GM12891 (cell line): ENCODE measurements at regions not wholly inside any gene's neighbourhood (a gene's known extent, or its start where the extent isn't known, plus 50 kb on each side); places are given as distances from the start of the nearest gene placed in this dataset.

Experiments used
- DNase-seq: peaks from one replicate; pipeline ENCODE4 v3.0.0; 2011; ENCODE audit warnings: low spot score; ENCODE audit not compliant: insufficient read length
- FAIRE-seq: peaks from 2 replicates; lab custom pipeline; 2011; peaks lifted over from hg19 to GRCh38; lab: Jason Lieb, UNC
- PAX5 ChIP-seq: IDR thresholded peaks from 2 replicates; pipeline ENCODE4 v1.6.1; 2011; ENCODE audit warnings: low read length, moderate library complexity, mild to moderate bottlenecking; ENCODE audit not compliant: insufficient read depth, severe bottlenecking
- POLR2A ChIP-seq: IDR thresholded peaks from 2 replicates; pipeline ENCODE4 v1.6.1; 2011; ENCODE audit warnings: low read depth, low read length, control low read depth
- POLR2AphosphoS5 ChIP-seq: IDR thresholded peaks from 2 replicates; pipeline ENCODE4 v1.6.1; 2011; ENCODE audit warnings: low read depth, low read length, control low read depth
- POU2F2 ChIP-seq: IDR thresholded peaks from 2 replicates; pipeline ENCODE4 v1.6.1; 2011; ENCODE audit warnings: low read depth, mild to moderate bottlenecking, control low read depth, low read length, moderate library complexity
- SPI1 ChIP-seq: IDR thresholded peaks from 2 replicates; pipeline ENCODE4 v1.6.1; 2011; ENCODE audit warnings: low read depth, low read length, control low read depth
- TAF1 ChIP-seq: IDR thresholded peaks from 2 replicates; pipeline ENCODE4 v1.6.1; 2011; ENCODE audit warnings: low read depth, low read length, control low read depth

DNA sequence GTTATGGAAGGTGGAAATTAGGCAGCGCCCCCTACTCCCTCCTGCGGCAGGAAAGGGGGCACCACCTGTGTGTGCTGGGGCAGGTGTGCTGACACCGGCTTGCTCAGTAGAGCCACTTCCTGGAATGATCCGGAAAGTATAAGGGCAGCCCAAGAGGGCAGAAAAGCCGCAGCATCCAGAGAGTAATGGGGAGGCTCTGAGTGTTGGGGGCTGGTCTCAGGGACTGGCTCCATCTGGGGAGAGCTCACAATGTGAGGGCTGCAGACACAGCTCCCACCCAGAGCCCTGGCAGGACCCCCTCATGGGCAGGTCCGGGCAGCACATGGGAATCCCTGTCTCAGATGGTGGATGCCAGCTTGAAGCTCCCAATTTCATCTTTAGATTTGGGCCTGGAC is 187.6 kb upstream of the C14orf180 start:
- no peak for TF ChIP-seq TAF1
- TF ChIP-seq PAX5, result no peak
- no peak for TF ChIP-seq POLR2AphosphoS5
- TF ChIP-seq SPI1, result no peak
- TF ChIP-seq POLR2A, result no peak
- no peak for TF ChIP-seq POU2F2
- DNase-seq, result no peak
- FAIRE-seq, result no peak

DNA sequence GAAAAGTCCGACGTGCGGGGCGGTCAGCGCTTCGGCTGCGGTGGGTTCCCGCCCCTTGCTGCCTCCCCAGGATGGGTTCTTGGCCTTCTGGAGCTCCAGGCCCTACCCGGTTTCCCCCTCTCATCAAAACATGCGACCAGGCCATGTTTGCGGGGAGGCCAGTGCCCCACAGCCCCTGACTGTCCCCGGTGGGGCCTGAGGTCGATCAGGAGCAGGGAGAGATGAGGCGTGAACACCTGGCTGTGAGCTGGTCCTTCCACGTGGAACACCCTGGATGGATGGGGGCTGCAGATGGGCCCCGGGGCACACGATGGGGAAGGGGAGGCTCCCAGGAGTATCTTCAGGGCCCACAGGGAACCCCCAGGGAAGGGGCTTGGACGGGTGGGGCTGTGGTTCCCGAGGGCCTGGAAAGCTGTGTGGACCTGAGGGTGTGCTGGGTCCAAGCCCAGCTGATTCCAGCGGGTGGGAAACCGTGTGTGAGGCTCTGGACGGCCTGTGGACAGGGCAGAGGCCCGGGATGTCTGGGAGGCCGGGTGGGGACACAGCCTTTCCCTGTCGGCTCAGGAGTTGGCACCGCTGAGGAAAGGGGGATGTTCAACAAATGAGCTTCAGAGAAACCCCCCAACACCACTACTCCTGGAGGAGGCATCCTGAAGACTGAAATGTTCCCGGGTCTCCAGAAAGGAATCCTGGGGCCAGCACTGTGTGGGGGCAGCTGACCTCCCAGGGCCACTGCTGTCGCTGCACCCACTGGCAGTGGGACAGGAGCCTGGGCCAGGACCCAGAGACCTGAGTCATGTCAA is 187.0 kb upstream of the C14orf180 start:
- FAIRE-seq (no peak), DNase-seq (no peak)
- TF ChIP-seq POU2F2, result no peak

DNA sequence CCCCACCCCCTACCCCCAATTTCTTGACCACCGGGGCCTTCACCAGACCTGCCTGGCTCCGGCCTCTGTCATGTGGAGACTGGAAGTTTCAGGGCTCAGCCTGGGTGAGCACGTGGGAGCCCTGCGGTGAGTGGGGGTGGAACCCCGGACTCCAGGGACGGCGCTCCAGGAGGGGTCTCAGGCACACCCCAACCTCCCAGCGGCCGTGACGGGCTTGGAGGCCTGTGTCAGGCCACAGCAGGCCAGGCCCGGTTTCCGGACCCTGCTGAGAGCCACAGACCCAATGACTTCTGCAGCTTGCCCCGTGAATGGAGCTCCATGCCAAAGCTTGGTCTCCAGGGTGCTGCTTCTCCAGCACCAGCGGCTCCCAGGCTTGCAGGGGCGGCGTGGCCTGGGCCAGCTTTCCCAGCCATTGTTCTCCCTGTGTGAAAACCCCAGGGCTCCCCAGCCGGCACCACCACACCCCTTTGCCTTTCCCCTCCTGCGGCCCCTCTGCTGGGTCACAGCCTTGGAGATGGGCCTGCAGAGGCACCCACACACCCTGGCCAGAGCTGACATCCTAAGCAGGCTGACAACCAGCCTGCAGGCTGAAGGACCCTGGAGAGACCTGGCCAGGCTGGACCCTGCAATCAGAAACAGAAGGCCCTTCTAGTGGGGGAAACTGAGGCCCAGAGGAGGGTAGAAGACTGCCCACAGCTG is 186.2 kb upstream of the C14orf180 start:
- DNase-seq (no peak), FAIRE-seq (no peak)
- TF ChIP-seq PAX5, result no peak
- TF ChIP-seq POLR2A, result no peak
- no peak for TF ChIP-seq POLR2AphosphoS5

DNA sequence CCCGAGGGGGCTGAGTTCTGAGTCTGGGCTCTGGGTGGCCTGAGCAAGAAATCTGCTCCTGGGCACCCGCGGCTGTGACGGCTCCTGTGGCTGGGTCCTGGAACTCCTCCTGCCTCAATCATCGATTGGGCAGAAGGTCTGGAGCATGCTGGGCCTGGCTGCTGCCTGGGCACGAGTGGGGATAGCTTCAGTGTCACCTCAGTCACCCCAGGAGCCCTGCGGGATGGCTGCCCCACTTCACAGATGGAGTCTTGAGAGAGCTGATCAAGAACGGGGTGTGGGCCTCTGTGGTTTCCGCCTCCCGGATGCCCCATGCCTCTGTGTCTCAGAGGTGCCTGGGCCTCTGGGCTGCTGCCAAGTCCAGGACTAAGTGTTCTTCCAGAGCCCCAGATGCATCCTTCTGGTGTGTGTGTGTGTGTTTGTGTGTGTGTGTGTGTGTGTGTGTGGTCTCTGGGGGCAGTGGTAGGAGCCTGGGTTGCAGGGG is 185.6 kb upstream of the C14orf180 start:
- FAIRE-seq (peak; percentile 64), DNase-seq (no peak)
- no peak for TF ChIP-seq POLR2A
- no peak for TF ChIP-seq SPI1
- TF ChIP-seq POLR2AphosphoS5, result no peak
- TF ChIP-seq TAF1, result no peak
- TF ChIP-seq PAX5, result no peak
- no peak for TF ChIP-seq POU2F2

DNA sequence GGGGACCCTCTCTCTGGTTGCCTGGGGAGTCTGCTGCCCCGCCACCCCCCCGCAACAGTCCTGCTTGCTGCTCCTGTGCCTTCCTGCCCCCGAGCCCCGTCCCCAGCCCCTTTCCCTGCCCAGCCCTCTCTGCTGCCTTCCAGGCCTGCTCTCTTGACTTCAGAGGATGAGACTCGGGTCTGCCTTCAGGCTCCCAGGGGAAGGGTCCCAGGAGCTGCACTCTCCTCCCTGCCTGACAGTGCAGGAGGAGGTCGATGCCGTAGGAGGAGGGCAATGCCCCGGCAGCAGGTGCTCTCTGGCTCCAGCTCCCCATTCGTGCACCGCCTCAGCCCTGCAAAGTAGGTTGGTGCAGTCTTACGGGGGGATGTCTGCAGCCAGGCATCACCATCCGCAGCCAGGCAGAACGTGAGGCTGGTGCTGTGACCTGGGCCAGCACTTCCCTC is 185.1 kb upstream of the C14orf180 start:
- FAIRE-seq (peak; percentile 65), DNase-seq (no peak)
- TF ChIP-seq POLR2A (no peak), PAX5 (no peak), SPI1 (no peak), POLR2AphosphoS5 (no peak), POU2F2 (no peak), TAF1 (no peak)

DNA sequence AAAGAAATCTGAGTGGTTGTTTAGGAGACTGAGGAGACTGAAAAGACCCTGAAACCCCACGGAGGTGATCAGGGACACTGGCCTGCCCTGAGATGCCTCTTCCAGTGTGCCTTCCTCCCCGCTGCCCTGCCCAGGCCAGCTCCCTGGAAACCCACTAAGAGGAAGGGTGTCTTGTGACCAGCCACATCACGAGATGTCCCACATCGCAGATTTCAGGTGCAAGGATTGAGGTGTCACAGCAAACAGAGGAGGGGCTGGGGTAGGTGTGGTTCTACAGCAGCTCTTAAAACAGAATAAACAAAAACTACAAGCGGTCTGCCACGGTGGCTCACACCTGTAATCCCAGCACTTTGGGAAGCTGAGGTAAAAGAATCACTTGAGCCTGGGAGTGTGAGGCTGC is 184.3 kb upstream of the C14orf180 start:
- DNase-seq (no peak), FAIRE-seq (no peak)
- TF ChIP-seq POLR2AphosphoS5, result no peak
- no peak for TF ChIP-seq POLR2A
- no peak for TF ChIP-seq TAF1
- no peak for TF ChIP-seq SPI1
- no peak for TF ChIP-seq PAX5
- TF ChIP-seq POU2F2, result no peak

DNA sequence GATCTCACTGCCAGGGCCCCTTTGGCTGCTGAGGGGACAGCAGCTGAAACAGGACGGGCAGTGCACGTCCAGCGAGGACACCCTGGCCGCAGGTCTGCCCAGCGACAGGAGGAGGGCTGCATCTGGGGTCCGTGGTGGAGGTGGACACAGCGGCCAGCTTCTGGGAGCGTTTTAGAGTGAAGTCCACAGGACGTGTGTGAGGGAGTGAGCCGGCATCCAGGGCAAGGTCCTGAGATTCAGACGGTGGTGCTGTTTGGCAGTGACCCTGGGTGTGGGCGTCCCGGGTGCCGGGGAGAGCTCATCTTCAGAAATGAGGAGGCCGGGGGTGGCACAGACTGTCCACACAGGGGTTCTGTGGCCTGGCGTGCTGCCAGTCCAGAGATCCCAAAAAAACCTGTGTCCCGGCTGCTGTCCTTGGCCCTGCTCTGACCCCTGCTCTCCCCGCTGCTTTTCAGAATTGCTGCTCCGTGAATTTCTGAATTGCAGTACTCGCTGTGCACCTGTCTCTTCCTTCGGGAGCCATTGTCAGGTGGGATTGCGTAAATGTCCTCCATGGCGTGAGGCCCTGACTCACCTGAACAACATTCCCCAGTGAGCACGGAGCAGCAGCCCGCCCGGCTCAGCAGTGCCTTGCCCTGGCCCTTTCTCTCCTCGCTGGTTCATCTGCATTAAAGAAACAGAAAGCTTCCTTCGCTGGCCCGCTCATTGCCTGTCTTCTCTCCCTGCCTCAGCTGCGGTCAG is 183.5 kb upstream of the C14orf180 start:
- TF ChIP-seq SPI1 (no peak), TAF1 (no peak), POU2F2 (no peak), POLR2AphosphoS5 (no peak), PAX5 (no peak), POLR2A (no peak)
- DNase-seq, result no peak

DNA sequence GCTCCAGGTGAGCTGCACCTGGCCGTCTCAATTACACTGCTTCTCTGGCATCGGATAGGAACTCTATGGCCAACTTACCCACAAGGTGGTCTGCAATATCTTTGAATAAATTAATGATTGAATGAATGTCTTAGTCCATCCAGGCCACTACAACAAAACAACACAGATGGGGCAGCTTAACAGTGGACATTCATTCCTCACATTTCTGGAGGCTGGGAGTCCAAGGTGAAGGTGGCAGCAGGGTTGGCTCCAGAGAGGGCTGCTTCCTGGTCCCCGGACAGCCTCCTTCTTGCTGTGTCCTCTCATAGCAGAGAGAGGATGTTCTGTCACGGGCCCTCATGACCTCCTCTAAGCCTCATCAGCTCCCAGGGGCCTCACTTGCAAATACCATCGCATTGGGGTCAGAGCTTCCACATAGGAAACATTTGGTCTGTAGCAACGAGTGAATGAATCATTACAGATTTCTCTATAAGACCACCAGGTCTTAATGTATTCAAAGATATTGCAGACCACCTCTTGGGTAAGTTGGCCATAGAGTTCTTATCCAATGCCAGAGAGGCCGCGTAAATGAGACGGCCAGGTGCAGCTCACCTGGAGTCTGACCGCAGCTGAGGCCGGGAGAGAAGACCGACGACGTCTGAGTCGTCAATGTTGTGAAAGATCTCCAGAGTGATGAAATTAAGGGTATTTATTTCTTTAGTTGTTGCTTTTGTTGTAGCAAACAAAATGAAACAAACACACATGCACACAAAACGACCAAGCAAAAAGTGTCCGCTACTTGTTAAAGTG is 182.7 kb upstream of the C14orf180 start:
- no peak for FAIRE-seq
- no peak for DNase-seq
- no peak for TF ChIP-seq SPI1
- no peak for TF ChIP-seq POU2F2
- TF ChIP-seq POLR2AphosphoS5, result no peak
- no peak for TF ChIP-seq PAX5
- no peak for TF ChIP-seq POLR2A

More for the DNA sequence above, 183.5 kb upstream of the C14orf180 start:
- FAIRE-seq, result no peak

DNA sequence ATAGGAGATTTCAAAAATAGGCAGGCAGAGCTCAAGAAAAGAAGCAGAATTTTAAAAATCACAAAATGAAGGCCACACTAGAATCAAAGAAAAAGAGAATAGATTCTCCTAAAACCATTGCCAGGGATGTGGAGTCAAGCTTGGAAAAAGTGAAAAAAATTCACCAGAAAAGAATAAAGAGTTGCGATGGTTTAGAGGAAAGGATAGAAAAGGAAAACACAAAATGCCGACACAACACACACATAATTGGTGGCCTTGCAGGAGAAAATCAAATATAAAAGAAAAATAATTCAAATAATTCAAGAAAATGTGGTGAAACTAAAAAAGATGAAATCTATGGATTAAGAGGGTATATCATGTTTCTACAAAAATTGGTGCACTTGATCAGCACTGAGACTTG is 181.6 kb upstream of the C14orf180 start:
- no peak for FAIRE-seq

More for the DNA sequence above, 181.6 kb upstream of the C14orf180 start:
- no peak for DNase-seq
- TF ChIP-seq SPI1, result no peak
- no peak for TF ChIP-seq POU2F2
- TF ChIP-seq POLR2AphosphoS5, result no peak
- no peak for TF ChIP-seq POLR2A
- no peak for TF ChIP-seq TAF1
- no peak for TF ChIP-seq PAX5
